ENCODE measurements at regions not wholly inside any gene's neighbourhood (a gene's known extent, or its start where the extent isn't known, plus 50 kb on each side); places are given as distances from the start of the nearest gene placed in this dataset.

DNA sequence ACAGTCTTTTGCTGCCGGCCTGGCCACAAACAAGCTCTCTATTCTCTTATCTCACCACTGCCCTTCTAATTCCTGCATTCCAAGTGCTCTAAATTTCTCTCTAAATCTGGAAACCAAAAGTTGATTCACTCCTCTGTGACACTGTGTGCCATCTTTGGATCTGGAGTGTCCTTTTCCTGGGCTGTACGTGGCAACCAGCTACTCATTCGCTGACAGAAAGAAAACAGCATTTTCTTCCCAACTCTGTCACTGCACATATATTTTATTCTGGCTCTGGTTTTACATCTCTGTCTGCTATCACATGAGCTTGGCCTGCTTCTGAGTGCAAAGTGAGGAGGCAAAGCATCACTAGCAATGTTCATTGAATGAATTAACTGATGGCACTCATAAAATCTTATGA lies 397.2 kb upstream of the MAP3K7 start:
- TF ChIP-seq RAD21 (conservative IDR thresholded peaks at IDR 0.05) (no peak), TAF1 (IDR thresholded peaks at IDR 0.05; ENCODE audit: low read depth) (no peak), EZH2 (IDR thresholded peaks at IDR 0.05; ENCODE audit: borderline replicate concordance, insufficient read depth, low read length, poor library complexity, severe bottlenecking) (no peak), SMC3 (conservative IDR thresholded peaks at IDR 0.05; ENCODE audit: poor library complexity) (no peak), POLR2AphosphoS5 (IDR thresholded peaks at IDR 0.05) (no peak)
- TF ChIP-seq, protein P1, sequence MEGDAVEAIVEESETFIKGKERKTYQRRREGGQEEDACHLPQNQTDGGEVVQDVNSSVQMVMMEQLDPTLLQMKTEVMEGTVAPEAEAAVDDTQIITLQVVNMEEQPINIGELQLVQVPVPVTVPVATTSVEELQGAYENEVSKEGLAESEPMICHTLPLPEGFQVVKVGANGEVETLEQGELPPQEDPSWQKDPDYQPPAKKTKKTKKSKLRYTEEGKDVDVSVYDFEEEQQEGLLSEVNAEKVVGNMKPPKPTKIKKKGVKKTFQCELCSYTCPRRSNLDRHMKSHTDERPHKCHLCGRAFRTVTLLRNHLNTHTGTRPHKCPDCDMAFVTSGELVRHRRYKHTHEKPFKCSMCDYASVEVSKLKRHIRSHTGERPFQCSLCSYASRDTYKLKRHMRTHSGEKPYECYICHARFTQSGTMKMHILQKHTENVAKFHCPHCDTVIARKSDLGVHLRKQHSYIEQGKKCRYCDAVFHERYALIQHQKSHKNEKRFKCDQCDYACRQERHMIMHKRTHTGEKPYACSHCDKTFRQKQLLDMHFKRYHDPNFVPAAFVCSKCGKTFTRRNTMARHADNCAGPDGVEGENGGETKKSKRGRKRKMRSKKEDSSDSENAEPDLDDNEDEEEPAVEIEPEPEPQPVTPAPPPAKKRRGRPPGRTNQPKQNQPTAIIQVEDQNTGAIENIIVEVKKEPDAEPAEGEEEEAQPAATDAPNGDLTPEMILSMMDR (IDR thresholded peaks at IDR 0.05; ENCODE audit: poor library complexity, severe bottlenecking), result no peak
- TF ChIP-seq, protein P2, sequence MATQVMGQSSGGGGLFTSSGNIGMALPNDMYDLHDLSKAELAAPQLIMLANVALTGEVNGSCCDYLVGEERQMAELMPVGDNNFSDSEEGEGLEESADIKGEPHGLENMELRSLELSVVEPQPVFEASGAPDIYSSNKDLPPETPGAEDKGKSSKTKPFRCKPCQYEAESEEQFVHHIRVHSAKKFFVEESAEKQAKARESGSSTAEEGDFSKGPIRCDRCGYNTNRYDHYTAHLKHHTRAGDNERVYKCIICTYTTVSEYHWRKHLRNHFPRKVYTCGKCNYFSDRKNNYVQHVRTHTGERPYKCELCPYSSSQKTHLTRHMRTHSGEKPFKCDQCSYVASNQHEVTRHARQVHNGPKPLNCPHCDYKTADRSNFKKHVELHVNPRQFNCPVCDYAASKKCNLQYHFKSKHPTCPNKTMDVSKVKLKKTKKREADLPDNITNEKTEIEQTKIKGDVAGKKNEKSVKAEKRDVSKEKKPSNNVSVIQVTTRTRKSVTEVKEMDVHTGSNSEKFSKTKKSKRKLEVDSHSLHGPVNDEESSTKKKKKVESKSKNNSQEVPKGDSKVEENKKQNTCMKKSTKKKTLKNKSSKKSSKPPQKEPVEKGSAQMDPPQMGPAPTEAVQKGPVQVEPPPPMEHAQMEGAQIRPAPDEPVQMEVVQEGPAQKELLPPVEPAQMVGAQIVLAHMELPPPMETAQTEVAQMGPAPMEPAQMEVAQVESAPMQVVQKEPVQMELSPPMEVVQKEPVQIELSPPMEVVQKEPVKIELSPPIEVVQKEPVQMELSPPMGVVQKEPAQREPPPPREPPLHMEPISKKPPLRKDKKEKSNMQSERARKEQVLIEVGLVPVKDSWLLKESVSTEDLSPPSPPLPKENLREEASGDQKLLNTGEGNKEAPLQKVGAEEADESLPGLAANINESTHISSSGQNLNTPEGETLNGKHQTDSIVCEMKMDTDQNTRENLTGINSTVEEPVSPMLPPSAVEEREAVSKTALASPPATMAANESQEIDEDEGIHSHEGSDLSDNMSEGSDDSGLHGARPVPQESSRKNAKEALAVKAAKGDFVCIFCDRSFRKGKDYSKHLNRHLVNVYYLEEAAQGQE (IDR thresholded peaks at IDR 0.05; ENCODE audit: borderline replicate concordance), result no peak
